NOMO-1 treated with dmso at 0.1 percent for 144 hours (cell line): ENCODE measurements at regions not wholly inside any gene's neighbourhood (a gene's known extent, or its start where the extent isn't known, plus 50 kb on each side); places are given as distances from the start of the nearest gene placed in this dataset.

Source experiments
- DNase-seq: peaks from one replicate; lab custom pipeline; 2025; ENCODE audit not compliant: unreplicated experiment; lab: John Stamatoyannopoulos, UW

GRCh38 chr10:107415446-107415845, 250.9 kb upstream of the SORCS1 start:
- DNase-seq, result peak; percentile 14

- no peak for DNase-seq
These were observed 249.5 kb upstream of the SORCS1 start for GRCh38 chr10:107413971-107414370.

GRCh38 chr10:107409522-107409921, 245.0 kb upstream of the SORCS1 start:
- DNase-seq, result no peak

- no peak for DNase-seq
These were observed 233.6 kb upstream of the SORCS1 start for GRCh38 chr10:107398115-107398514.

GRCh38 chr10:107391901-107392300, 227.4 kb upstream of the SORCS1 start:
- DNase-seq, result no peak

GRCh38 chr10:107390563-107390962, 226.1 kb upstream of the SORCS1 start:
- DNase-seq, result no peak

- DNase-seq, result no peak
These were observed 218.9 kb upstream of the SORCS1 start for GRCh38 chr10:107383357-107383756.

- DNase-seq, result no peak
These were observed 215.1 kb upstream of the SORCS1 start for GRCh38 chr10:107379601-107380000.

- no peak for DNase-seq
These were observed 207.3 kb upstream of the SORCS1 start for GRCh38 chr10:107371801-107372200.

- DNase-seq, result no peak
These were observed 200.4 kb upstream of the SORCS1 start for GRCh38 chr10:107364872-107365271.

- no peak for DNase-seq
These were observed 197.8 kb upstream of the SORCS1 start for GRCh38 chr10:107362306-107362705.

GRCh38 chr10:107357033-107357432, 192.5 kb upstream of the SORCS1 start:
- DNase-seq, result no peak

- no peak for DNase-seq
These were observed 191.9 kb upstream of the SORCS1 start for GRCh38 chr10:107356396-107356795.

GRCh38 chr10:107342711-107343110, 178.2 kb upstream of the SORCS1 start:
- no peak for DNase-seq

- DNase-seq, result no peak
These were observed 176.8 kb upstream of the SORCS1 start for GRCh38 chr10:107341281-107341680.

GRCh38 chr10:107340326-107340725, 175.8 kb upstream of the SORCS1 start:
- peak; percentile 85 for DNase-seq

- no peak for DNase-seq
These were observed 171.6 kb upstream of the SORCS1 start for GRCh38 chr10:107336061-107336460.

- no peak for DNase-seq
These were observed 153.1 kb upstream of the SORCS1 start for GRCh38 chr10:107317592-107317991.

- no peak for DNase-seq
These were observed 138.7 kb upstream of the SORCS1 start for GRCh38 chr10:107303203-107303602.

- DNase-seq, result no peak
These were observed 135.1 kb upstream of the SORCS1 start for GRCh38 chr10:107299606-107300005.

- DNase-seq, result no peak
These were observed 119.7 kb upstream of the SORCS1 start for GRCh38 chr10:107284187-107284586.

GRCh38 chr10:107280293-107280692, 115.8 kb upstream of the SORCS1 start:
- DNase-seq, result peak; percentile 20

GRCh38 chr10:107277591-107277990, 113.1 kb upstream of the SORCS1 start:
- no peak for DNase-seq

- DNase-seq, result no peak
These were observed 111.3 kb upstream of the SORCS1 start for GRCh38 chr10:107275806-107276205.
